ENCODE measurements at regions not wholly inside any gene's neighbourhood (a gene's known extent, or its start where the extent isn't known, plus 50 kb on each side); places are given as distances from the start of the nearest gene placed in this dataset.
A peak's percentile ranks its signal among the peaks of the same experiment; 100 is the strongest.

- no peak for TF ChIP-seq CTCF (IDR thresholded peaks at IDR 0.05)
These were observed 355.6 kb downstream of the SEC14L1 start (continued) for GRCh38 chr17:77496401-77496801.

GRCh38 chr17:77496831-77497577 lies 356.2 kb downstream of the SEC14L1 start:
- POLR2A ChIA-PET, result no interaction called here
- H3K4me3 Mint-ChIP-seq, result no peak overlapping the region

More at GRCh38 chr17:77496831-77497577, 356.2 kb downstream of the SEC14L1 start:
- ATAC-seq (no peak), DNase-seq (ENCODE audit: low spot score) (peak; percentile 4)
- CTCF ChIA-PET, result interaction anchor here (1.1 to 4.5 kb wide), 2 partner anchors 40 to 67 kb away, joined by 3 to 76 read pairs; no protein-coding TSS in a partner anchor
- Mint-ChIP-seq H3K27ac (no peak overlapping the region), H3K27me3 (ENCODE audit: low read depth) (no peaks in the 10 kb centered on the region), H3K36me3 (peaks cover 40% of the 10 kb centered on the region), H3K4me1 (no peaks in the 10 kb centered on the region), H3K9me3 (no peaks in the 10 kb centered on the region)
- TF ChIP-seq GABPB1 (CRISPR knock-in tag; IDR thresholded peaks at IDR 0.05) (no peak), IRF1 (CRISPR knock-in tag; IDR thresholded peaks at IDR 0.05) (no peak), NFYB (CRISPR knock-in tag; conservative IDR thresholded peaks at IDR 0.05; ENCODE audit: low read depth) (no peak), IRF2 (CRISPR knock-in tag; IDR thresholded peaks at IDR 0.05; ENCODE audit: borderline replicate concordance, low read depth) (no peak), OVOL2 (CRISPR knock-in tag; IDR thresholded peaks at IDR 0.05; ENCODE audit: borderline replicate concordance) (no peak), MAX (CRISPR knock-in tag; IDR thresholded peaks at IDR 0.05) (no peak), ERG (CRISPR knock-in tag; IDR thresholded peaks at IDR 0.05) (no peak), ZNF416 (CRISPR knock-in tag; IDR thresholded peaks at IDR 0.05) (no peak), MXD4 (CRISPR knock-in tag; IDR thresholded peaks at IDR 0.05; ENCODE audit: borderline replicate concordance) (no peak), ZNF396 (CRISPR knock-in tag; IDR thresholded peaks at IDR 0.05; ENCODE audit: borderline replicate concordance) (no peak), ZNF532 (CRISPR knock-in tag; IDR thresholded peaks at IDR 0.05; ENCODE audit: borderline replicate concordance) (no peak), ZNF232 (CRISPR knock-in tag; IDR thresholded peaks at IDR 0.05) (no peak), ETV6 (CRISPR knock-in tag; IDR thresholded peaks at IDR 0.05) (no peak), SMAD3 (CRISPR knock-in tag; IDR thresholded peaks at IDR 0.05; ENCODE audit: borderline replicate concordance) (no peak), USF2 (CRISPR knock-in tag; IDR thresholded peaks at IDR 0.05) (no peak), ZNF512 (CRISPR knock-in tag; IDR thresholded peaks at IDR 0.05; ENCODE audit: borderline replicate concordance) (no peak), USF1 (CRISPR knock-in tag; IDR thresholded peaks at IDR 0.05) (no peak)

All from WTC11 (cell line).